ENCODE measurements at regions not wholly inside any gene's neighbourhood (a gene's known extent, or its start where the extent isn't known, plus 50 kb on each side); places are given as distances from the start of the nearest gene placed in this dataset.

- no peak for DNase-seq
- no peak for TF ChIP-seq CTCF (IDR thresholded peaks at IDR 0.05)
- Histone ChIP-seq H3K27ac (no peak overlapping the region), H3K9me3 (no peaks in the 10 kb centered on the region), H3K27me3 (no peaks in the 10 kb centered on the region), H3K4me1 (no peaks in the 10 kb centered on the region), H3K4me3 (no peak overlapping the region), H3K36me3 (no peaks in the 10 kb centered on the region)
- intact Hi-C loops (cut with DNase I; ENCODE audit: low total_unique reads): no loop called here
These were observed 1080.9 kb downstream of the SORCS1 start for GRCh38 chr10:106083572-106083971.

- no peaks in the 10 kb centered on the region for H3K27me3 ChIP-seq
- intact Hi-C loops (cut with DNase I; ENCODE audit: low total_unique reads): no loop called here
- no peak overlapping the region for H3K4me3 ChIP-seq
- DNase-seq: no peak
- no peaks in the 10 kb centered on the region for H3K4me1 ChIP-seq
- no peak for TF ChIP-seq CTCF (IDR thresholded peaks at IDR 0.05)
- no peaks in the 10 kb centered on the region for H3K36me3 ChIP-seq
- H3K27ac ChIP-seq: no peak overlapping the region
- H3K9me3 ChIP-seq: no peaks in the 10 kb centered on the region
These were observed 1081.6 kb downstream of the SORCS1 start for GRCh38 chr10:106082865-106083264.

- no peak for DNase-seq
- intact Hi-C loops (cut with DNase I; ENCODE audit: low total_unique reads): no loop called here
- H3K27ac ChIP-seq: no peak overlapping the region
- TF ChIP-seq CTCF (IDR thresholded peaks at IDR 0.05): no peak
- H3K4me1 ChIP-seq: no peaks in the 10 kb centered on the region
- no peaks in the 10 kb centered on the region for H3K9me3 ChIP-seq
- H3K27me3 ChIP-seq: no peaks in the 10 kb centered on the region
- H3K4me3 ChIP-seq: no peak overlapping the region
- no peaks in the 10 kb centered on the region for H3K36me3 ChIP-seq
These were observed 1085.5 kb downstream of the SORCS1 start for GRCh38 chr10:106078895-106079576.

- Histone ChIP-seq H3K4me3 (no peak overlapping the region), H3K27ac (no peak overlapping the region), H3K4me1 (no peaks in the 10 kb centered on the region), H3K9me3 (peaks cover 0 to 6% (median 4%) of the 10 kb centered on the region in 3 donors), H3K36me3 (no peaks in the 10 kb centered on the region), H3K27me3 (no peaks in the 10 kb centered on the region)
- TF ChIP-seq CTCF (IDR thresholded peaks at IDR 0.05): no peak
- intact Hi-C loops (cut with DNase I; ENCODE audit: low total_unique reads): no loop called here
- DNase-seq: no peak
These were observed 1088.0 kb downstream of the SORCS1 start for GRCh38 chr10:106076496-106076895.

- no peak for DNase-seq
- no peaks in the 10 kb centered on the region for H3K4me1 ChIP-seq
- no peak for TF ChIP-seq CTCF (IDR thresholded peaks at IDR 0.05)
- H3K27ac ChIP-seq: no peak overlapping the region
- intact Hi-C loops (cut with DNase I; ENCODE audit: low total_unique reads): no loop called here
- no peaks in the 10 kb centered on the region for H3K27me3 ChIP-seq
- no peaks in the 10 kb centered on the region for H3K36me3 ChIP-seq
- no peaks in the 10 kb centered on the region for H3K9me3 ChIP-seq
- H3K4me3 ChIP-seq: no peak overlapping the region
These were observed 1111.4 kb downstream of the SORCS1 start for GRCh38 chr10:106053061-106053460.

- intact Hi-C loops (cut with DNase I; ENCODE audit: low total_unique reads): no loop called here
- DNase-seq: no peak
- Histone ChIP-seq H3K4me1 (no peaks in the 10 kb centered on the region), H3K27ac (no peak overlapping the region), H3K27me3 (no peaks in the 10 kb centered on the region), H3K9me3 (no peaks in the 10 kb centered on the region), H3K4me3 (no peak overlapping the region), H3K36me3 (no peaks in the 10 kb centered on the region)
- no peak for TF ChIP-seq CTCF (IDR thresholded peaks at IDR 0.05)
These were observed 1120.0 kb downstream of the SORCS1 start for GRCh38 chr10:106044503-106044902.

Data from tibial artery (tissue), 4 donors.